PC-3 (cell line): ENCODE measurements at regions not wholly inside any gene's neighbourhood (a gene's known extent, or its start where the extent isn't known, plus 50 kb on each side); places are given as distances from the start of the nearest gene placed in this dataset.

Experiments used
- EZH2 ChIP-seq: fragments of 300-600 bp; sonication (generic); IDR thresholded peaks from one replicate; pipeline ENCODE4 v1.6.1; 2017; ENCODE audit warnings: antibody characterized with exemption, mild to moderate bottlenecking, low read length; ENCODE audit not compliant: unreplicated experiment
- EZH2phosphoT487 ChIP-seq: fragments of 300-600 bp; sonication (generic); IDR thresholded peaks from 2 replicates; pipeline ENCODE4 v1.6.1; 2018; ENCODE audit warnings: mild to moderate bottlenecking, antibody characterized with exemption, low read length, borderline replicate concordance
- TF ChIP-seq, protein P1 (sequence below): fragments of 300-600 bp; sonication (generic); conservative IDR thresholded peaks from 2 replicates; pipeline ENCODE4 v1.5.1; 2017; ENCODE audit warnings: antibody characterized with exemption, low read depth, mild to moderate bottlenecking, low read length

DNA sequence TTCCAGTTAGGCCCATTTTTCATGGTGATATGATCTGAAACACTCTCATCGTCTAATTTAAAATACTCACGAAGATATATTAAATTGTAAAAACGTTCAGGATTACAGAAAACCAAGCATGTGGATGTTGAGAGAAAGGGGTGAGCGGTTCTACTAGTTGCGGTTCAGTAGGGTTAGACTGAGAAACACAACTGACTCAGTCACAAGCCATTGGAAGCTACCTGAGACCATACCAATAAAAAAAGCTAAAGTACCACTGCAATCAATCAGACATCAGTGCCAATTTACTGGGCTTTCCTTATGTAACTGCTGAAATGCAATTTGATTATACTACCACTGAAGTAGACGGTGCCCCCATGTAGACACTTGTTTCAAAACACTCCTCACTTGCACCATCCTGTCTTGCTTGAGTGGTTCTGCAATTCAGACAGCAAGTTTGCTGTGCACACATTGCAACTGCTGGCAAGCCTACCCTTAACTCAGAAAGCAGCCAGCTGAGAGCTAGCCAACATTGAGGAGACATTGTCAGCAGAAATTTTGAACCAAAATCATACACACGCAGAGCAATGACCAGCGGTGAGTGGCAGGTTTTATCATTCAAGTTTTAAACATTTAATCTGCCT is 368.7 kb upstream of the ARHGEF26 start:
- TF ChIP-seq, protein P1, sequence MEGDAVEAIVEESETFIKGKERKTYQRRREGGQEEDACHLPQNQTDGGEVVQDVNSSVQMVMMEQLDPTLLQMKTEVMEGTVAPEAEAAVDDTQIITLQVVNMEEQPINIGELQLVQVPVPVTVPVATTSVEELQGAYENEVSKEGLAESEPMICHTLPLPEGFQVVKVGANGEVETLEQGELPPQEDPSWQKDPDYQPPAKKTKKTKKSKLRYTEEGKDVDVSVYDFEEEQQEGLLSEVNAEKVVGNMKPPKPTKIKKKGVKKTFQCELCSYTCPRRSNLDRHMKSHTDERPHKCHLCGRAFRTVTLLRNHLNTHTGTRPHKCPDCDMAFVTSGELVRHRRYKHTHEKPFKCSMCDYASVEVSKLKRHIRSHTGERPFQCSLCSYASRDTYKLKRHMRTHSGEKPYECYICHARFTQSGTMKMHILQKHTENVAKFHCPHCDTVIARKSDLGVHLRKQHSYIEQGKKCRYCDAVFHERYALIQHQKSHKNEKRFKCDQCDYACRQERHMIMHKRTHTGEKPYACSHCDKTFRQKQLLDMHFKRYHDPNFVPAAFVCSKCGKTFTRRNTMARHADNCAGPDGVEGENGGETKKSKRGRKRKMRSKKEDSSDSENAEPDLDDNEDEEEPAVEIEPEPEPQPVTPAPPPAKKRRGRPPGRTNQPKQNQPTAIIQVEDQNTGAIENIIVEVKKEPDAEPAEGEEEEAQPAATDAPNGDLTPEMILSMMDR = no peak
- TF ChIP-seq EZH2phosphoT487 = no peak
- no peak for TF ChIP-seq EZH2
